B cell (primary cell): ENCODE measurements at regions not wholly inside any gene's neighbourhood (a gene's known extent, or its start where the extent isn't known, plus 50 kb on each side); places are given as distances from the start of the nearest gene placed in this dataset.

Source experiments
- ATAC-seq: fragments of 200-7000 bp; cut with Tn5 transposase; one replicate; pipeline ENCODE4 v1.10.0; 2021; ENCODE audit warnings: low read depth, mild to moderate bottlenecking, moderate number of reproducible peaks, moderate library complexity
- CTCF ChIA-PET: fragments of 350-600 bp; sonication (Branson Sonifier 250); formaldehyde crosslinking; loops from one replicate; lab custom pipeline; 2021; ENCODE audit warnings: antibody characterized with exemption, inconsistent platforms; lab: Charles Lee
- POLR2A ChIA-PET: fragments of 350-600 bp; sonication (Branson Sonifier 250); formaldehyde crosslinking; loops from one replicate; lab custom pipeline; 2021; ENCODE audit warnings: antibody characterized with exemption; lab: Charles Lee
- DNase-seq: peaks from one replicate; pipeline ENCODE4 v3.0.0; 2013
- H2AFZ ChIP-seq: 2 replicates; pipeline ENCODE4 v1.6.1; 2012; ENCODE audit warnings: mild to moderate bottlenecking, low read depth, low read length; ENCODE audit not compliant: insufficient read depth, poor library complexity, severe bottlenecking
- H3K27ac ChIP-seq, 2 donors: 1 replicate in 1 of 2; 2 replicates in 1 of 2; pipeline ENCODE4 v1.5.1; 2012 to 2013; ENCODE audit warnings: low read length in 2 of 2, mild to moderate bottlenecking in 2 of 2, moderate library complexity in 1 of 2
- H3K27me3 ChIP-seq, 4 experiments: fragments of 200-600 bp in 1 of 4; sonication (generic) in 1 of 4; replicated peaks in 1 of 4; 1 replicate in 2 of 4; 2 replicates in 2 of 4; pipeline versions ENCODE4 v1.6.1 to v1.7.0; 2013 to 2016; ENCODE audit warnings: low read length in 3 of 4, mild to moderate bottlenecking in 2 of 4, mixed read lengths in 1 of 4, moderate library complexity in 1 of 4; ENCODE audit not compliant: insufficient read depth in 4 of 4, control insufficient read depth in 3 of 4; ENCODE audit errors: control extremely low read depth in 1 of 4
- H3K36me3 ChIP-seq, 2 experiments: replicated peaks in 1 of 2; 1 replicate in 1 of 2; 2 replicates in 1 of 2; pipeline versions ENCODE4 v1.6.1 to v1.7.1; 2013; ENCODE audit warnings: low read length in 1 of 2; ENCODE audit not compliant: insufficient read depth in 2 of 2, control insufficient read depth in 1 of 2; ENCODE audit errors: control extremely low read depth in 1 of 2, extremely low read depth in 1 of 2
- H3K4me1 ChIP-seq, 2 donors: fragments of 200-600 bp in 1 of 2; sonication (generic) in 1 of 2; 1 replicate in 1 of 2; 2 replicates in 1 of 2; pipeline versions ENCODE4 v1.5.1 to v1.6.1; 2013 to 2017; ENCODE audit warnings: low read length in 2 of 2; ENCODE audit not compliant: control insufficient read depth in 2 of 2, insufficient read depth in 2 of 2
- H3K4me2 ChIP-seq: replicated peaks from 2 replicates; pipeline ENCODE3; 2012; ENCODE audit warnings: mild to moderate bottlenecking, low read depth, low read length; ENCODE audit not compliant: poor library complexity, severe bottlenecking
- H3K4me3 ChIP-seq, 5 experiments: fragments of 200-600 bp in 1 of 5; sonication (generic) in 1 of 5; 1 replicate in 3 of 5; 2 replicates in 2 of 5; pipeline versions ENCODE4 v1.5.1 to v1.7.0; 2011 to 2016; ENCODE audit warnings: low read length in 4 of 5, mild to moderate bottlenecking in 4 of 5, low read depth in 2 of 5, control low read depth in 1 of 5, moderate library complexity in 1 of 5; ENCODE audit not compliant: insufficient read depth in 1 of 5; ENCODE audit errors: control extremely low read depth in 1 of 5, extremely low read depth in 1 of 5
- H3K79me2 ChIP-seq: fragments of 200-600 bp; sonication (generic); one replicate; pipeline ENCODE4 v1.6.0; 2016; ENCODE audit warnings: low read length; ENCODE audit not compliant: control insufficient read depth, insufficient read depth
- H3K9ac ChIP-seq: fragments of 200-600 bp; sonication (generic); 2 replicates; pipeline ENCODE4 v1.6.1; 2017; ENCODE audit warnings: mild to moderate bottlenecking, low read length, moderate library complexity
- H3K9me3 ChIP-seq, 3 donors: one replicate each; pipeline versions ENCODE4 v1.6.1 to v1.7.1; 2013; ENCODE audit warnings: low read length in 2 of 3; ENCODE audit not compliant: control insufficient read depth in 2 of 3, insufficient read depth in 1 of 3; ENCODE audit errors: control extremely low read depth in 1 of 3
- H4K20me1 ChIP-seq: 2 replicates; pipeline ENCODE4 v1.6.0; 2012; ENCODE audit warnings: mild to moderate bottlenecking, low read length; ENCODE audit not compliant: insufficient read depth, control insufficient read depth, poor library complexity, severe bottlenecking
- H3K27ac Mint-ChIP-seq: one replicate; pipeline ENCODE4 v1.8.0; 2021; ENCODE audit warnings: mixed read lengths
- H3K27me3 Mint-ChIP-seq: one replicate; pipeline ENCODE4 v1.8.0; 2021; ENCODE audit warnings: mixed read lengths
- H3K4me1 Mint-ChIP-seq: one replicate; pipeline ENCODE4 v1.8.0; 2021; ENCODE audit warnings: mixed read lengths
- H3K4me3 Mint-ChIP-seq: one replicate; pipeline ENCODE4 v1.8.0; 2021; ENCODE audit warnings: mixed read lengths
- H3K9me3 Mint-ChIP-seq: one replicate; pipeline ENCODE4 v1.8.0; 2022; ENCODE audit warnings: mixed read lengths; ENCODE audit not compliant: insufficient read depth
- CTCF ChIP-seq: fragments of 200-600 bp; IDR thresholded peaks from one replicate; pipeline ENCODE4 v1.8.0; 2022; ENCODE audit warnings: antibody characterized with exemption, mild to moderate bottlenecking
- EZH2 ChIP-seq: IDR thresholded peaks from 2 replicates; pipeline ENCODE4 v1.6.1; 2012; ENCODE audit warnings: borderline replicate concordance, low read depth, mild to moderate bottlenecking, moderate library complexity, low read length; ENCODE audit not compliant: insufficient read depth, poor library complexity, severe bottlenecking
- WGBS: methylation state at CpG from one replicate; pipeline ENCODE4 v1.1.5; 2013; ENCODE audit warnings: missing lambda C conversion rate; ENCODE audit not compliant: insufficient coverage; 5-methylcytosine and 5-hydroxymethylcytosine counted together
- intact Hi-C: fragments of 100-400 bp; cut with micrococcal nuclease; formaldehyde crosslinking; loops from one replicate; pipeline ENCODE4 v1.10.0; 2022

GRCh38 chr11:109929308-109929707 is 163.9 kb upstream of the ZC3H12C start:
- ChIA-PET POLR2A (no interaction called here), CTCF (interaction anchor here (0.7 kb wide), 1 partner anchor 29 kb away, joined by 3 read pairs; no protein-coding TSS in a partner anchor)
- WGBS = 83% methylated on average over 3 of the region's 3 CpGs

GRCh38 chr11:109933126-109933525 is 160.1 kb upstream of the ZC3H12C start:
- no peaks in the 10 kb centered on the region for H3K36me3 ChIP-seq
- no peaks in the 10 kb centered on the region for H4K20me1 ChIP-seq
- H3K9ac ChIP-seq = no peak overlapping the region
- no peaks in the 10 kb centered on the region for H3K4me1 ChIP-seq
- no peak for TF ChIP-seq CTCF
- no peak for TF ChIP-seq EZH2
- no peaks in the 10 kb centered on the region for H3K4me1 Mint-ChIP-seq
- DNase-seq = no peak
- H3K4me2 ChIP-seq = no peak overlapping the region
- WGBS = 100% methylated on average over 1 of the region's 4 CpGs
- no peaks in the 10 kb centered on the region for H3K9me3 ChIP-seq
- H3K27ac Mint-ChIP-seq = no peak overlapping the region
- H3K27me3 ChIP-seq = no peaks in the 10 kb centered on the region
- ATAC-seq = no peak
- intact Hi-C loops = no loop called here
- H3K4me3 ChIP-seq = no peak overlapping the region
- H3K27me3 Mint-ChIP-seq = peaks cover 13% of the 10 kb centered on the region
- no peaks in the 10 kb centered on the region for H3K9me3 Mint-ChIP-seq
- ChIA-PET POLR2A (no interaction called here), CTCF (interaction anchor here (0.7 kb wide), 1 partner anchor 974 kb away, joined by 3 read pairs; no protein-coding TSS in a partner anchor)
- no peak overlapping the region for H2AFZ ChIP-seq
- H3K4me3 Mint-ChIP-seq = no peak overlapping the region
- no peak overlapping the region for H3K27ac ChIP-seq
- H3K79me2 ChIP-seq = no peaks in the 10 kb centered on the region

More at GRCh38 chr11:109929308-109929707, 163.9 kb upstream of the ZC3H12C start:
- H3K9ac ChIP-seq = no peak overlapping the region
- Mint-ChIP-seq H3K4me1 (no peaks in the 10 kb centered on the region), H3K27me3 (peaks cover 18% of the 10 kb centered on the region), H3K4me3 (no peak overlapping the region), H3K27ac (no peak overlapping the region), H3K9me3 (no peaks in the 10 kb centered on the region)
- intact Hi-C loops = no loop called here
- H3K27ac ChIP-seq = no peak overlapping the region
- H3K27me3 ChIP-seq = no peaks in the 10 kb centered on the region
- H3K9me3 ChIP-seq = peaks cover 0 to 1% (median 1%) of the 10 kb centered on the region in 3 donors
- ATAC-seq = no peak
- no peak for TF ChIP-seq EZH2
- TF ChIP-seq CTCF = no peak
- H3K36me3 ChIP-seq = no peaks in the 10 kb centered on the region
- no peaks in the 10 kb centered on the region for H4K20me1 ChIP-seq
- H3K4me2 ChIP-seq = no peak overlapping the region
- no peak for DNase-seq
- H3K4me3 ChIP-seq = no peak overlapping the region
- H3K79me2 ChIP-seq = no peaks in the 10 kb centered on the region
- H3K4me1 ChIP-seq = no peaks in the 10 kb centered on the region
- H2AFZ ChIP-seq = no peak overlapping the region
